ENCODE measurements at regions not wholly inside any gene's neighbourhood (a gene's known extent, or its start where the extent isn't known, plus 50 kb on each side); places are given as distances from the start of the nearest gene placed in this dataset.

DNA sequence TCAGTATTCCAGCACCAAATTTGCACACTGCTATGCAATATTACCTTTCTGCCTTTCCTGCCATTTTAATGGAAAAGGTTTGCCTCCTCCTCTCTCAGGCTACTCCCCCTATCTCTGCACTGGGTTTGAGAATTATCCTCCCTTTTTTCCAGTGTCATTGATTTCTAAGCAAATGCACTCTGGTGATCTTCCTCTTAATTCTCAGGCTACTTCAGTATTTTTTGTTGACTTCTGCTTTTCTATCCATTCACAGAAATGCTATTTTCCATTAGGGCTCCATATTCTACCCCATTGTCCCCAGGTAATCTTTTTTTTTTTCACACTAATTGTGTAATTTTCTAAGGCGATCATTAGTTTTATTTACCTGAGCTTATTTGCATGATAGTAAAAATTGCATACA lies 144.0 kb downstream of the GJA1 start:
- TF ChIP-seq POLR2AphosphoS5 (IDR thresholded peaks at IDR 0.05; ENCODE audit: low read depth, low read length) (no peak), SIN3A (IDR thresholded peaks at IDR 0.05; ENCODE audit: borderline replicate concordance, insufficient read depth, low read length) (no peak)
- TF ChIP-seq, protein P1, sequence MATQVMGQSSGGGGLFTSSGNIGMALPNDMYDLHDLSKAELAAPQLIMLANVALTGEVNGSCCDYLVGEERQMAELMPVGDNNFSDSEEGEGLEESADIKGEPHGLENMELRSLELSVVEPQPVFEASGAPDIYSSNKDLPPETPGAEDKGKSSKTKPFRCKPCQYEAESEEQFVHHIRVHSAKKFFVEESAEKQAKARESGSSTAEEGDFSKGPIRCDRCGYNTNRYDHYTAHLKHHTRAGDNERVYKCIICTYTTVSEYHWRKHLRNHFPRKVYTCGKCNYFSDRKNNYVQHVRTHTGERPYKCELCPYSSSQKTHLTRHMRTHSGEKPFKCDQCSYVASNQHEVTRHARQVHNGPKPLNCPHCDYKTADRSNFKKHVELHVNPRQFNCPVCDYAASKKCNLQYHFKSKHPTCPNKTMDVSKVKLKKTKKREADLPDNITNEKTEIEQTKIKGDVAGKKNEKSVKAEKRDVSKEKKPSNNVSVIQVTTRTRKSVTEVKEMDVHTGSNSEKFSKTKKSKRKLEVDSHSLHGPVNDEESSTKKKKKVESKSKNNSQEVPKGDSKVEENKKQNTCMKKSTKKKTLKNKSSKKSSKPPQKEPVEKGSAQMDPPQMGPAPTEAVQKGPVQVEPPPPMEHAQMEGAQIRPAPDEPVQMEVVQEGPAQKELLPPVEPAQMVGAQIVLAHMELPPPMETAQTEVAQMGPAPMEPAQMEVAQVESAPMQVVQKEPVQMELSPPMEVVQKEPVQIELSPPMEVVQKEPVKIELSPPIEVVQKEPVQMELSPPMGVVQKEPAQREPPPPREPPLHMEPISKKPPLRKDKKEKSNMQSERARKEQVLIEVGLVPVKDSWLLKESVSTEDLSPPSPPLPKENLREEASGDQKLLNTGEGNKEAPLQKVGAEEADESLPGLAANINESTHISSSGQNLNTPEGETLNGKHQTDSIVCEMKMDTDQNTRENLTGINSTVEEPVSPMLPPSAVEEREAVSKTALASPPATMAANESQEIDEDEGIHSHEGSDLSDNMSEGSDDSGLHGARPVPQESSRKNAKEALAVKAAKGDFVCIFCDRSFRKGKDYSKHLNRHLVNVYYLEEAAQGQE (IDR thresholded peaks at IDR 0.05; ENCODE audit: insufficient read depth in 1 of 2, low read depth in 2 of 2, low read length in 2 of 2): no peak

Measured in PFSK-1 (cell line).